Lower leg skin (tissue), 3 donors: ENCODE measurements at regions not wholly inside any gene's neighbourhood (a gene's known extent, or its start where the extent isn't known, plus 50 kb on each side); places are given as distances from the start of the nearest gene placed in this dataset.

Experiments used
- CTCF ChIP-seq, 3 donors: fragments of 450-650 bp; IDR thresholded peaks; one replicate each; pipeline ENCODE4 v1.5.1; 2016; ENCODE audit warnings: antibody characterized with exemption in 3 of 3, mild to moderate bottlenecking in 3 of 3, moderate library complexity in 2 of 3
- POLR2A ChIP-seq, 2 donors: fragments of 450-650 bp; IDR thresholded peaks; one replicate each; pipeline ENCODE4 v1.6.1; 2016 to 2017; ENCODE audit warnings: antibody characterized with exemption in 2 of 2, mild to moderate bottlenecking in 1 of 2, moderate library complexity in 1 of 2

DNA sequence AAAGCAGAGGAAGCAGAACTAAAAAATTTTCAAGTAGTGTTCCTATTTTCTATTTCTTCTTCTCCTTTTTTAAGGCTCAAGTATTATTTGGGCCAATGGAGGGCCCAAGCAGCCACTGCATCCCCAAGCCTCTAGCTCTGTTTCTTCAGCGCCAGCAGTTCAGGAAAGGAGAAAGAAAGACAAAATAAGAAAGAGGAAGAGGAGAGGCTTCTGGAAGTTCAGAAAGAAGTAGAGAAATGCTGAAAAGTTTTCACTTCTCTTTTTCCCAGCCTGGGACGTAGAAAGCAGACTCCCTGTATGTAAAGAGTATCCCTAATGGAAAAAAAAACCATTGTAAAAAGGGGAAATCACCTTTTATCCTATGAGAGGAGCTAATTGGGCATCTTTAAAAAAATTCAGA, 165.5 kb upstream of the KLF12 start:
- TF ChIP-seq CTCF (IDR thresholded peaks at IDR 0.05) = no peak
- no peak for TF ChIP-seq POLR2A (IDR thresholded peaks at IDR 0.05)
